ENCODE measurements at regions not wholly inside any gene's neighbourhood (a gene's known extent, or its start where the extent isn't known, plus 50 kb on each side); places are given as distances from the start of the nearest gene placed in this dataset.

GRCh38 chr18:76771192-76771799 is 51.1 kb upstream of the ZNF236 start:
- ATAC-seq, result no peak

GRCh38 chr18:76767954-76768353 is 54.4 kb upstream of the ZNF236 start:
- intact Hi-C loops (cut with DNase I), result no loop called here
- no peak for ATAC-seq

More at GRCh38 chr18:76771192-76771799, 51.1 kb upstream of the ZNF236 start:
- TF ChIP-seq, protein P1, sequence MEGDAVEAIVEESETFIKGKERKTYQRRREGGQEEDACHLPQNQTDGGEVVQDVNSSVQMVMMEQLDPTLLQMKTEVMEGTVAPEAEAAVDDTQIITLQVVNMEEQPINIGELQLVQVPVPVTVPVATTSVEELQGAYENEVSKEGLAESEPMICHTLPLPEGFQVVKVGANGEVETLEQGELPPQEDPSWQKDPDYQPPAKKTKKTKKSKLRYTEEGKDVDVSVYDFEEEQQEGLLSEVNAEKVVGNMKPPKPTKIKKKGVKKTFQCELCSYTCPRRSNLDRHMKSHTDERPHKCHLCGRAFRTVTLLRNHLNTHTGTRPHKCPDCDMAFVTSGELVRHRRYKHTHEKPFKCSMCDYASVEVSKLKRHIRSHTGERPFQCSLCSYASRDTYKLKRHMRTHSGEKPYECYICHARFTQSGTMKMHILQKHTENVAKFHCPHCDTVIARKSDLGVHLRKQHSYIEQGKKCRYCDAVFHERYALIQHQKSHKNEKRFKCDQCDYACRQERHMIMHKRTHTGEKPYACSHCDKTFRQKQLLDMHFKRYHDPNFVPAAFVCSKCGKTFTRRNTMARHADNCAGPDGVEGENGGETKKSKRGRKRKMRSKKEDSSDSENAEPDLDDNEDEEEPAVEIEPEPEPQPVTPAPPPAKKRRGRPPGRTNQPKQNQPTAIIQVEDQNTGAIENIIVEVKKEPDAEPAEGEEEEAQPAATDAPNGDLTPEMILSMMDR (IDR thresholded peaks at IDR 0.05), result no peak
- H3K4me3 ChIP-seq, result no peak overlapping the region
- no peak overlapping the region for H3K27ac ChIP-seq
- H3K36me3 ChIP-seq, result no peaks in the 10 kb centered on the region
- intact Hi-C loops (cut with DNase I), result no loop called here
- no peak for DNase-seq
- H3K27me3 ChIP-seq (ENCODE audit: low read depth), result peaks cover 7% of the 10 kb centered on the region
- H3K4me1 ChIP-seq, result no peaks in the 10 kb centered on the region
- H3K9me3 ChIP-seq, result no peaks in the 10 kb centered on the region

DNA sequence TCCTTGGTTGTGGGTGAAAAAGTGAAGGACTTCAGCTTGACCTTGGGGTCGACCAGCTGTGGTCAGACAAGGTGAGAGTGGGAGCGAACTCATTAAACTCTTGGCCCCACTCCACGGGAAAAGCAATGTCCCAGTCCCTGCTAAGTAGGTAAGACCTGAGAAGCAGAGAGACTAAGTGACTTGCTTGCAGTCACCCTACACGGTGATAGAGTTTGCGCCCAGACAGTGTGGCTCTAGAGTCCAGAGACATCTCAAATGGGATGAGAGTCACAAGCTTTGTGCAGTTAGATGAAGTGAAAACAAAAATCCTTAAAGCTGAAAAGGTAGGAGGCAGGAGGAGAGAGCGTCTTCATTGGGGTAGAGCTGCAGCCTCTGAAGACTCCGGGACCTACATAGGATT is 55.9 kb upstream of the ZNF236 start:
- DNase-seq (no peak), ATAC-seq (no peak)
- intact Hi-C loops (cut with DNase I), result no loop called here
- TF ChIP-seq, protein P1 (IDR thresholded peaks at IDR 0.05), result no peak
- Histone ChIP-seq H3K4me3 (no peak overlapping the region), H3K27me3 (ENCODE audit: low read depth) (peaks cover 7% of the 10 kb centered on the region), H3K36me3 (no peaks in the 10 kb centered on the region), H3K9me3 (no peaks in the 10 kb centered on the region), H3K4me1 (no peaks in the 10 kb centered on the region), H3K27ac (no peak overlapping the region)

More at GRCh38 chr18:76767954-76768353, 54.4 kb upstream of the ZNF236 start:
- Histone ChIP-seq H3K27me3 (ENCODE audit: low read depth) (peaks cover 7% of the 10 kb centered on the region), H3K36me3 (no peaks in the 10 kb centered on the region), H3K4me3 (no peak overlapping the region), H3K4me1 (no peaks in the 10 kb centered on the region), H3K27ac (no peak overlapping the region), H3K9me3 (no peaks in the 10 kb centered on the region)
- TF ChIP-seq, protein P1 (IDR thresholded peaks at IDR 0.05), result no peak
- no peak for DNase-seq

DNA sequence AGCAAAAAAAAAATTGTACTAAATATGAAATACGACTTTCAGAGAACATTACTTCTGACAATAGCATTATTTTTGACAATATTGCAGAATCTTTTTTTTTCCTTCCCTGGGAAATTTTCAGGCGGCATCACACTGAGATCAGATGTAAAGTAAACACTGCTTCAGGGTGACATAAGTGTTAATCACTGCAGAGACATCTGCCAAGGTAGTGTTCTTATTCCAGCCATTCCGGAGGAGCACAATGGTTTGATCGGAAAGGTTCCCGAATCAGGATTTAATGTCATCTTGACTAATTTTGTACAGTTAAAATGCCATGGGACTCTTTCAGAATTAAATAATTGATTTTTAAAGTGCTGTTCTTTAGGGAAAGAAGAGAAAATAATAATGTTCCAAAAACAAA is 56.7 kb upstream of the ZNF236 start:
- TF ChIP-seq, protein P1 (IDR thresholded peaks at IDR 0.05), result no peak
- H3K4me1 ChIP-seq, result no peaks in the 10 kb centered on the region
- ATAC-seq (no peak), DNase-seq (no peak)
- intact Hi-C loops (cut with DNase I), result no loop called here
- H3K27me3 ChIP-seq (ENCODE audit: low read depth), result peaks cover 7% of the 10 kb centered on the region
- H3K4me3 ChIP-seq, result no peak overlapping the region
- no peaks in the 10 kb centered on the region for H3K36me3 ChIP-seq
- H3K27ac ChIP-seq, result no peak overlapping the region
- H3K9me3 ChIP-seq, result no peaks in the 10 kb centered on the region

DNA sequence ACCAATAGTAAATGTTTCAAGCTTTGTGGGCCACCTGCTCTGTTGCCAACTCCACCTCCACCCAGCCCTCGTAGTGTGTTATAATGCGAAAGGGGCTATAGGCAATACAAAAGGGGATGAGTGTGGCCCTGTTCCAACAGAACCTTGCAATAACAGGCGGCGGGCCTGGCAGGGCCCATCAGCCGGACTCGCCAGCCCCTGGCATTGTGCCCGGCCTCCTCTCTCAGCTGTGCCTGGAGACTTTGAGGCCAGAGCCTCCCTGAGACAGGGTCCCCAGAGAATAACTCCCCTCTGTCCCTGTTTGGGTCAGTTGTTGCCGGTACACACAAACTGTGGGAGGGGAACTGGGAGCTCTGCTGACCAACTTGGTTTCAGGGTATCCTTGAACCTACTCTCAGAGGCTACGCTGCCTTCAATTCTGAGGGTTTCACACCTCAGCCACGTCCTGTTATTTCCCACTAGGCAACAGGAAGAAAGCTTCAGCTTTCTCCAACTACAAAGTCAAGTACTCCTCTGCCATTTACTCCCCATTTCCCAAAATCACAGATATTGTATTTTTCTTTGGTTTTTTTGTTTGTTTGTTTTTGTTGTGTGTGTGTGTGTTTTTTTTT is 58.0 kb upstream of the ZNF236 start:
- TF ChIP-seq, protein P1 (IDR thresholded peaks at IDR 0.05), result no peak
- ATAC-seq (no peak), DNase-seq (no peak)
- no peak overlapping the region for H3K27ac ChIP-seq
- H3K4me1 ChIP-seq, result no peaks in the 10 kb centered on the region
- no peaks in the 10 kb centered on the region for H3K9me3 ChIP-seq
- H3K36me3 ChIP-seq, result no peaks in the 10 kb centered on the region
- H3K4me3 ChIP-seq, result no peak overlapping the region
- intact Hi-C loops (cut with DNase I), result no loop called here
- no peaks in the 10 kb centered on the region for H3K27me3 ChIP-seq (ENCODE audit: low read depth)
